Central memory CD8-positive, alpha-beta T cell (primary cell): ENCODE measurements at regions not wholly inside any gene's neighbourhood (a gene's known extent, or its start where the extent isn't known, plus 50 kb on each side); places are given as distances from the start of the nearest gene placed in this dataset.
A peak's percentile ranks its signal among the peaks of the same experiment; 100 is the strongest.

Experiments
- ATAC-seq: fragments of 150-1000 bp; cut with Tn5 transposase; replicated peaks from 2 replicates; pipeline ENCODE4 v1.10.0; 2022; ENCODE audit warnings: mild to moderate bottlenecking, moderate FRiP score, moderate number of reproducible peaks; ENCODE audit not compliant: poor library complexity, severe bottlenecking; ENCODE audit errors: extremely low read depth
- DNase-seq, 2 donors: peaks; one replicate each; pipeline ENCODE4 v3.0.0; 2021; ENCODE audit warnings: low spot score in 2 of 2
- H3K27ac Mint-ChIP-seq: one replicate; pipeline ENCODE4 v1.8.0; 2022; ENCODE audit warnings: low read depth, mild to moderate bottlenecking, moderate library complexity, mixed read lengths
- H3K27me3 Mint-ChIP-seq: one replicate; pipeline ENCODE4 v1.8.0; 2022; ENCODE audit warnings: mixed read lengths
- H3K36me3 Mint-ChIP-seq: one replicate; pipeline ENCODE4 v1.8.0; 2022; ENCODE audit warnings: mild to moderate bottlenecking, moderate library complexity, mixed read lengths; ENCODE audit not compliant: insufficient read depth
- H3K4me1 Mint-ChIP-seq: one replicate; pipeline ENCODE4 v1.8.0; 2022; ENCODE audit warnings: mixed read lengths
- H3K4me3 Mint-ChIP-seq: one replicate; pipeline ENCODE4 v1.8.0; 2022; ENCODE audit warnings: mild to moderate bottlenecking, moderate library complexity, mixed read lengths
- H3K9me3 Mint-ChIP-seq: one replicate; pipeline ENCODE4 v1.8.0; 2022; ENCODE audit warnings: mixed read lengths

GRCh38 chr1:4375812-4376211 lies 278.6 kb upstream of the AJAP1 start:
- Mint-ChIP-seq H3K27ac (no peak overlapping the region), H3K4me3 (no peak overlapping the region), H3K27me3 (no peaks in the 10 kb centered on the region), H3K36me3 (no peaks in the 10 kb centered on the region), H3K9me3 (peaks cover 7% of the 10 kb centered on the region), H3K4me1 (peaks cover 16% of the 10 kb centered on the region)
- ATAC-seq (no peak), DNase-seq (no peak)

- H3K27me3 Mint-ChIP-seq: no peaks in the 10 kb centered on the region
- H3K4me3 Mint-ChIP-seq: peak overlapping the region; percentile 29
- ATAC-seq: no peak
- no peak for DNase-seq
- H3K36me3 Mint-ChIP-seq: peaks cover 2% of the 10 kb centered on the region
- peaks cover 15% of the 10 kb centered on the region for H3K9me3 Mint-ChIP-seq
- peak overlapping the region; percentile 67 for H3K27ac Mint-ChIP-seq
- H3K4me1 Mint-ChIP-seq: peaks cover 16% of the 10 kb centered on the region
These were observed 274.8 kb upstream of the AJAP1 start for GRCh38 chr1:4379451-4380175.

- H3K4me1 Mint-ChIP-seq: peaks cover 16% of the 10 kb centered on the region
- no peaks in the 10 kb centered on the region for H3K27me3 Mint-ChIP-seq
- H3K27ac Mint-ChIP-seq: no peak overlapping the region
- peaks cover 2% of the 10 kb centered on the region for H3K36me3 Mint-ChIP-seq
- ATAC-seq: no peak
- peaks cover 15% of the 10 kb centered on the region for H3K9me3 Mint-ChIP-seq
- no peak overlapping the region for H3K4me3 Mint-ChIP-seq
- no peak for DNase-seq
These were observed 273.7 kb upstream of the AJAP1 start for GRCh38 chr1:4380564-4381168.

- Mint-ChIP-seq H3K36me3 (no peaks in the 10 kb centered on the region), H3K27me3 (peaks cover 67% of the 10 kb centered on the region), H3K27ac (no peak overlapping the region), H3K4me1 (no peaks in the 10 kb centered on the region), H3K9me3 (peaks cover 16% of the 10 kb centered on the region), H3K4me3 (no peak overlapping the region)
- DNase-seq (no peak), ATAC-seq (no peak)
These were observed 261.2 kb upstream of the AJAP1 start for GRCh38 chr1:4393191-4393590.

GRCh38 chr1:4394366-4394765 lies 260.0 kb upstream of the AJAP1 start:
- no peaks in the 10 kb centered on the region for H3K36me3 Mint-ChIP-seq
- peaks cover 60% of the 10 kb centered on the region for H3K27me3 Mint-ChIP-seq
- peaks cover 12% of the 10 kb centered on the region for H3K9me3 Mint-ChIP-seq
- ATAC-seq: no peak
- no peaks in the 10 kb centered on the region for H3K4me1 Mint-ChIP-seq
- H3K27ac Mint-ChIP-seq: no peak overlapping the region
- no peak overlapping the region for H3K4me3 Mint-ChIP-seq
- no peak for DNase-seq

- no peak for ATAC-seq
- H3K27ac Mint-ChIP-seq: no peak overlapping the region
- peaks cover 12% of the 10 kb centered on the region for H3K9me3 Mint-ChIP-seq
- H3K4me1 Mint-ChIP-seq: no peaks in the 10 kb centered on the region
- DNase-seq: no peak
- H3K36me3 Mint-ChIP-seq: no peaks in the 10 kb centered on the region
- peaks cover 60% of the 10 kb centered on the region for H3K27me3 Mint-ChIP-seq
- no peak overlapping the region for H3K4me3 Mint-ChIP-seq
These were observed 259.3 kb upstream of the AJAP1 start for GRCh38 chr1:4395158-4395557.

GRCh38 chr1:4395676-4396075 lies 258.7 kb upstream of the AJAP1 start:
- no peak overlapping the region for H3K27ac Mint-ChIP-seq
- H3K4me3 Mint-ChIP-seq: no peak overlapping the region
- peaks cover 60% of the 10 kb centered on the region for H3K27me3 Mint-ChIP-seq
- H3K36me3 Mint-ChIP-seq: no peaks in the 10 kb centered on the region
- ATAC-seq (no peak), DNase-seq (no peak)
- no peaks in the 10 kb centered on the region for H3K4me1 Mint-ChIP-seq
- H3K9me3 Mint-ChIP-seq: peaks cover 12% of the 10 kb centered on the region

- Mint-ChIP-seq H3K27me3 (peaks cover 60% of the 10 kb centered on the region), H3K4me1 (no peaks in the 10 kb centered on the region), H3K27ac (no peak overlapping the region), H3K4me3 (no peak overlapping the region), H3K9me3 (peaks cover 12% of the 10 kb centered on the region), H3K36me3 (no peaks in the 10 kb centered on the region)
- no peak for ATAC-seq
- no peak for DNase-seq
These were observed 257.9 kb upstream of the AJAP1 start for GRCh38 chr1:4396551-4396950.

GRCh38 chr1:4397196-4397595 lies 257.2 kb upstream of the AJAP1 start:
- H3K4me1 Mint-ChIP-seq: no peaks in the 10 kb centered on the region
- H3K4me3 Mint-ChIP-seq: no peak overlapping the region
- no peaks in the 10 kb centered on the region for H3K36me3 Mint-ChIP-seq
- H3K9me3 Mint-ChIP-seq: peaks cover 10% of the 10 kb centered on the region
- peaks cover 57% of the 10 kb centered on the region for H3K27me3 Mint-ChIP-seq
- H3K27ac Mint-ChIP-seq: no peak overlapping the region
- DNase-seq: no peak
- ATAC-seq: no peak

GRCh38 chr1:4402032-4402431 lies 252.4 kb upstream of the AJAP1 start:
- no peak overlapping the region for H3K4me3 Mint-ChIP-seq
- ATAC-seq (no peak), DNase-seq (no peak)
- H3K36me3 Mint-ChIP-seq: no peaks in the 10 kb centered on the region
- no peaks in the 10 kb centered on the region for H3K9me3 Mint-ChIP-seq
- no peak overlapping the region for H3K27ac Mint-ChIP-seq
- H3K27me3 Mint-ChIP-seq: peaks cover 37% of the 10 kb centered on the region
- no peaks in the 10 kb centered on the region for H3K4me1 Mint-ChIP-seq

GRCh38 chr1:4404854-4405590 lies 249.4 kb upstream of the AJAP1 start:
- Mint-ChIP-seq H3K9me3 (no peaks in the 10 kb centered on the region), H3K4me1 (no peaks in the 10 kb centered on the region), H3K36me3 (no peaks in the 10 kb centered on the region), H3K4me3 (no peak overlapping the region), H3K27me3 (peaks cover 26% of the 10 kb centered on the region), H3K27ac (no peak overlapping the region)
- ATAC-seq (no peak), DNase-seq (no peak)

GRCh38 chr1:4407851-4408250 lies 246.6 kb upstream of the AJAP1 start:
- DNase-seq: no peak
- H3K27me3 Mint-ChIP-seq: peaks cover 25% of the 10 kb centered on the region

GRCh38 chr1:4408380-4408779 lies 246.0 kb upstream of the AJAP1 start:
- Mint-ChIP-seq H3K36me3 (no peaks in the 10 kb centered on the region), H3K27ac (no peak overlapping the region), H3K9me3 (no peaks in the 10 kb centered on the region), H3K4me3 (no peak overlapping the region), H3K4me1 (no peaks in the 10 kb centered on the region), H3K27me3 (peaks cover 25% of the 10 kb centered on the region)
- DNase-seq (no peak), ATAC-seq (no peak)

More at GRCh38 chr1:4407851-4408250, 246.6 kb upstream of the AJAP1 start:
- ATAC-seq: no peak
- H3K4me1 Mint-ChIP-seq: no peaks in the 10 kb centered on the region
- no peak overlapping the region for H3K27ac Mint-ChIP-seq
- no peaks in the 10 kb centered on the region for H3K9me3 Mint-ChIP-seq
- H3K36me3 Mint-ChIP-seq: no peaks in the 10 kb centered on the region
- no peak overlapping the region for H3K4me3 Mint-ChIP-seq
